GM18873 (cell line): ENCODE measurements at regions not wholly inside any gene's neighbourhood (a gene's known extent, or its start where the extent isn't known, plus 50 kb on each side); places are given as distances from the start of the nearest gene placed in this dataset.
"Not testable (repeated sequence)": the region's sequence is repeated elsewhere in the genome, so short reads cannot be mapped to it uniquely, and the experiment has no call there.

ENCODE experiments used
- ATAC-seq: cut with Tn5 transposase; IDR thresholded peaks from one replicate; pipeline ENCODE4 v1.9.1; 2021; ENCODE audit warnings: mild to moderate bottlenecking, moderate library complexity, moderate number of reproducible peaks; ENCODE audit not compliant: unreplicated experiment, low FRiP score

DNA sequence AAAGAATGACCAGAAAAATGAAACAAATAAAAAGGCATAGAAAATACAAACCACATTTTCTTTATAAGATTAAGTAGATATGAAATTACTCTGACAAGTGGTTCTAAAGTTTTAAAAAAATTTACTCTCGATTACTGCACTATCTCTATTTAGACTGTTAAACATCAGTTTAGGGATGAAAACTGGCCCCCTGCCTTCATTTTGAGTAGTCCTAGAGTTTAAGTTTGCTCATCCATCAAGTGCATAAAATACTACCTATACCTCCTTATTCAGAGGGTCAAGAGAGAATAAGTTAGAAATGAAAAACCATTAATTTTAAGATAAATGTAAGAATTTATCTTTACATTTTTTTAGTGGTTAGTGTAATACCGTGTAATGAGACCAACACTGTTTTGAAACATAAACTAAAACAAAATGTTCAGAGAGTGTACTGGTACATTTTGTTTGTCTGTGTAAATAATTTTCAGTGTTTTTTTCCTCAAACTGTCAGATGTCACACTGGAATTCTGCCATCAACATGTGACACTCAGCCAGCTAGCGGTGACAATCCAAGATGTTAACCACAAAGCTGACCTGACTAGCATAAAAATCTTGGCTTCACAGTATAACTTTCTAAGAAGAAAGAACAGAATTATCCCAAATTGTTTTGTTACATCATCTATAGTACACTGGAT is 184.8 kb upstream of the PCDH20 start:
- ATAC-seq: no peak

DNA sequence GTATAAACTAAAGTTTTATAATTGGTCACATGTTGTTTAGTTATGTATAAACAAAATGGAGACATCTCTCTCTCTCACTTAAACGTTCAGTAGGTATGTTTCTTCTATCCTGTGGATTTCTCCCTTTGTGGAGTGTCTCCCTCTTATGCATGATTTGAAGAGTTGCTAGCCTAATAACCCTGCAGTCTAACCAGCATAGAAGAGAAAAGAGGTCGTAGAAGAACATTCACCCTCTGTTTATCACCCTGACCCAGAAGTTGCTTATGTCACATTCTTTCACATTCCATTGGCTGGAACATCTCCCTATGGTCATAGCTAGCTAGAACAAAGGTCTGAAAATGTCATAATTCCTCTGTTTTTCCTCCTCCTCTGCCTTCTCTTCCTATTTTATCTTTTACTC is 176.8 kb upstream of the PCDH20 start:
- no peak for ATAC-seq

DNA sequence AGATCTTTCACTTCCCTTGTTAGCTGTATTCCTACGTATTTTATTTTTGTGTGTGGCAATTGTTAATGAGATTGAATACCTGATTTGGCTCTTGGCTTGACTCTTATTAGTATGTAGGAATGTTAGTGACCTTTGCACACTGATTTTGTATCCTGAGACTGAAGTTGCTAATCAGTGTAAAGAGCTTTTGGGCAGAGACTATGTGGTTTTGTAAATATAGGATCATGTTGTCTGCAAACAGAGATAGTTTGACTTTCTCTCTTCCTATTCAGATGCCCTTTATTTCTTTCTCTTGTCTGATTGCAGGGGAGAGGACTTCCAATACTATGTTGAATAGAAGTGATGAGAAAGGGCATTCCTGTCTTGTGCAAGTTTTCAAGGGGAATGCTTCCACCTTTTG is 160.3 kb upstream of the PCDH20 start:
- ATAC-seq: no peak

DNA sequence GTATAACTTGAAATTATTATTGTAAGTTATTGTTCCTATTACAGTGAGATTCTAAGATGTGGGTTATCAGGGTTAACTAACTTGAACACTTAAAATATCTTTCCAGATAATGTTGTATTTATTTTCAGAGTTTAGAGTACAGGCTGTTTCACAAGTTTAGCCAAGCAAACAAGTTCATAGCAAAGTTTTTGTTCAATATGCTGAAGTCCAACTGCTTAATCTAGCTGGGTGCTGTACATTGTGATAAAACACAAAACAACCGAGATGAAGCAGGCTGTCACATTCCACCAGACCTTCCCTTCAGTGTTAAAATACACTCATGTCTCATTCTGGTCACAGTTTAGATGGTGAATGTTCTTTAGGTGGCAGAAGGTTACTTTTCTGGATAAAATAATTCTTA is 148.0 kb upstream of the PCDH20 start:
- no peak for ATAC-seq

DNA sequence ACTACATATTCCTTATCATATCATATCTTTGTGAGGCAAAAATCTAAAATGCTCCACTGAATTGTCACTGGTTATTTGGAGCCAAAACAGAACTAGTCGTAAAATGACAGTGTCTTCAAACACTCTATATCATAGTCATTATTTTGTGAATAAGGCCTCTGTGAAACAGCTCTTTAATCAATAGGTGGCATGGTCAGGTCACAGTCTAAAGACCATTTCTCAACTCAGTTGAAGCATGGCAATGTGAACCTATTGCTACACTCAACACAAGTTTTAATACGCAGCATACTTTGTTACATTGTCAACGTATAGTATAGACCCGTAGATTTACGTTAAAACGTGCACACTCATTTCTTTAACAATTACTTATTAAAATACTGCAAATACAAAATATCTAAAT is 131.3 kb upstream of the PCDH20 start:
- no peak for ATAC-seq

DNA sequence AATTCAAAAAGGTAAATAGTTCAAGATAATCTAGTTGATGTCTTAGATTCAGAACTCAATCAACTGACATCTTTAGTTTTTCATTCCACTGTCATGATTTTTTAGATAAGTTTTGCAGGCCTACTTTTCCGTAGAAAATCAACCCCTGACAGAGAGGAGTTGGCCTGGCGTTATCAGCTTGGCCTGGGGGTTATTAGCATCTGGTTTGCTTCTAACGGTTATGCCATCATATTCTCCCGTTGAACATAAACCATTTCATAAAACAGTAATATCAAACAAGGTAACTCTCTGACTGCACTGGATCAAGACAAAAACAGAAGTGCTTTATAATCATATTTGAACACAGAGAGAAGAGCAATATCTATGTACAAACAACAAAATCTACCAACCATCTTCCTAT is 130.8 kb upstream of the PCDH20 start:
- no peak for ATAC-seq

DNA sequence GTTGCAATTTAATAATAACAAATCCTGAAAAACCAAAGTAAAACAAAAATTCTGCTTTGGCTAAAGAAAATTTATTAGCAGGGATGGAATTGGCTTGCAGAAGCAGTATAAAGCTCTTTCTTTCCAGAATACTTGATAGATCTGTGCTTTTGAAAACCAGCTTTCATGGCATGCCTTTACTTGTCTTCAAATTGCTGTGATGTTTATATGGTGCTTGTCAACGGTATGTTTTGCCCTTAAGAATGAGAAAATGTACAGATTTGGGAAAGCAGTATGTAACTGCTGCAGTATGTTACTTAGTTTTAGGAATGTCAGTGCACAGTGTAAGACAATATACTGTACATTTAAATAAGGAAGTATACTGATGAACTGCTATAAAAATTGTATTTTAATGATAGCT is 120.8 kb upstream of the PCDH20 start:
- ATAC-seq: no peak

DNA sequence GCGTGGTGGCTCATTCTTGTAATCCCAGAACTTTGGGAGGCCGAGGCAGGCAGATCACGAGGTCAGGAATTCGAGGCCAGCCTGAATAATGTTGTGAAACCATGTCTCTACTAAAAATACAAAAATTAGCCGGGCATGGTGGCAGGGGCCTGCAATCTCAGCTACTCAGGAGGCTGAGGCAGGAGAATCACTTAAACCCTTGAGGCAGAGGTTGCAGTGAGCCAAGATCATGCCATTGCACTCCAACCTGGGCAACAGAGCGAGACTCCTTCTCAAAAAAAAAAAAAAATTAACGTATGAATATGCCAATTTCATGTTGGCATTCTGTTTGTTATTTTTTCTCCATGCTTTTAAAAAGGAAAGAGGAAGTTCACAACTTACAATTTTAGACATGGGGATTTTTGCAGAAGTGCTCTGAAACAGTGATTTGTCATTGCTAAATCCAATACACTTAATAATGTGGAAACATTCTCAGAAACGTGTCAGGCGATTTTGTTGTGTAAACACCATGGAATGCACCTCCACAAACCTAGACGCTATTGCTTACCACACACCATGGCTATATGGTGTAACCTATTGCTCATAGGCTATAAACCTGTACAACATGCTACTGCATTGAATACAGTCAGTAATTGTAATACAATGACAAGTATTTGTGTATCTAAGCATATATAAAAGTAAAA is 115.9 kb upstream of the PCDH20 start:
- no peak for ATAC-seq

DNA sequence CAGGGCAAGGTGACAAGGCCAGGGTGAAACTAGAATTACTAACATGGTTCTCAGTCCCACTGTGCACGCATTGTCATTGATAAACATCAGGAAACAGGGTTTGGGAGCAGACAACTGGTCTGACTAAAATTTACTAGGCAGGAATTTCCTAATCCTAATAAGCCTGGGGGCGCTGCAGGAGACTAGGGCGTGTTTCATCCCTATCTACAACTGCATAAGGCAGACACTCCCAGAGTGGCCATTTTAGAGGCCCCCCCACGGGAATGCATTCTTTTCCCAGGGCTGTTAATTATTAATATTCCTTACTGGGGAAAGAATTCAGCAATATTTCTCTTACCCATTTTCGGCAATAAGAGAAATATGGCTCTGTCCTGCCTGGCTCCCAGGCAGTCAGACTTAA is 103.6 kb upstream of the PCDH20 start:
- ATAC-seq: not testable (repeated sequence)

DNA sequence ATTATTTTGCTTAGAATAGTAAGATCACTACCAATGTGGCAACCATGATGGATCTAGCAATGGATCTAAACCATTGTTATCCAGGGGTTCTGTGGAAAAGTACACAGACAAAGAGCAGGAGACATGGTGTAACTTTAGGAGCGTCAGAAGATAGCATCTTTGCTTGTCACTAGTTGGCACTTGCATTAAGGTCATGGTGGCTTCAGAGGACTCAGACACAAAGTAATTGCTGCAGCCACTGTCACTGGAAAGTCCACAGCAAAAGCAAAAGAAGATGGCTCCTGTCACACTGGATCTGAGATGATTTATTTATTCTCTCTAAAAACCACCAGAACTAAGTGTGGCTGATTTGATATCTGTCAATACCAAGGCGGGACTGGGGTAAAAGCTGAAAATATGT is 93.3 kb upstream of the PCDH20 start:
- ATAC-seq: no peak

DNA sequence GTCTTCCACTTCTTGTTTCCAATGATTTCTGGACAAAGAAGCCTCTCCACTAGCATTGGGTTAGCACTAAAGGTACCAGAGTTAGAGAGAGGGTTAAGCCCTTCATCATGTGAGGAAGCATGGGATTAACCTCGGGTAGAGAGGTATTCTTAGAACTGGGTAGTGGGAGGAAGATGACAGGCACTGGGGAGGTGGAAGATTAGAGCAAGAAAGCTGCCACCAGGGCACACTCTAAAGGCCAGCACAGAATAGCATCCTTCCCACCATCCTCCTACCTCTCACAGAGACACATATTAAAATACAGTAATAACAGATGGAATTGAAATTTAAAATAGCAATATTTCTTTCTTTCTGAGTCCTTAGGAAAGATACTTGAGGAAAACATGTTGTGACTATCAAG is 84.5 kb upstream of the PCDH20 start:
- no peak for ATAC-seq

DNA sequence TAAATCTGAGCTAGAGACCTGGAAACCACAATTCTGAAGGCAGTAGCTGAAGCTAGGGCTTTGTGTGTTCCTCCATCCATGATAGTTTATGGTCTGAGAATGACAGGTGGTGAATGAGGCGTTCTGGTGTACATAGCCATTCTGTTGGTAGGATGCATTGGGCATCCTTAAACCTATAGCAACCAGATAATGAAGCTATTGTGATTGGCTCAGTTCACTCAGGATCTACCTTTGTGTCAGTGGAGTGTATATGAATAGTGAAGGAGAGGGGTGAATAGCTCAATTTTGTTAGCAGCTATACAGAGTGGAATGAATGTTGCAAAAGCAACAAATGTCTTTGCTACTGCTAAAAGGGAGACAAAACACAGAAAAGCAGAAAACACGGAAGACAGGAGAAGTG is 80.0 kb upstream of the PCDH20 start:
- no peak for ATAC-seq

DNA sequence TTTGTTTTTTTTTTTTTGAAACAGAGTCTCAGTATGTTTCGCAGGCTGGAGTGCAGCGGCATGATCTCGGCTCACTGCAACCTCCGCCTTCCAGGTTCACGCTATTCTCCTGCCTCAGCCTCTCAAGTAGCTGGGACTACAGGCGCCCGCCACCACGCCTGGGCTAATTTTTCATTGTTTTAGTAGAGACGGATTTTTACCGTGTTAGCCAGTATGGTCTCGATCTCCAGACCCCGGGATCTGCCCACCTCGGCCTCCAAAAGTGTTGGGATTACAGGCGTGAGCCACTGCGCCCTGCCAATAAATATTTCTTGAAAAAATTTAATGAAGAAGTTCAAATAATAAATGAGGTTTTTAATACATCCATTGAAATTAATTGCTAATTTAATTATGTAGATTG is 77.9 kb upstream of the PCDH20 start:
- not testable (repeated sequence) for ATAC-seq

DNA sequence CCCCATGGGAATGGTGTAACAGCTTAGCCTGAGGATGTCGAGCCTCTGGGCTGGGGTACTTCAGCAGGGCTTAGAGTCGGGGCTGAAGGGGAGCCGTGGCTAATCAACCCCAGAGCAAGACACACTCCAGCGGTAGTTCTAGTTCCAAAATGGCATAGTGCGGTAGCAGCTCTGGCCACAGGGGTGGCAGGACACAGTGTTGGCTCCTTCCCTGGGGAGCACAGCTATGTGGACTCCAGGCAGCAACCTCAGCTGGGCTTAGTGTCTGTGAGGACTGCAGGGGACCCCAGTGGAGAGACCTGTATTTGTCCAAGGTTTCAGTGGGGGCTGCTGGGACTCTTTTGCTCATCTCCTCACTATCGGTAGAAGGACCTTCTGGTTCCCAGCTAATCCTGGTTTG is 70.8 kb upstream of the PCDH20 start:
- no peak for ATAC-seq

DNA sequence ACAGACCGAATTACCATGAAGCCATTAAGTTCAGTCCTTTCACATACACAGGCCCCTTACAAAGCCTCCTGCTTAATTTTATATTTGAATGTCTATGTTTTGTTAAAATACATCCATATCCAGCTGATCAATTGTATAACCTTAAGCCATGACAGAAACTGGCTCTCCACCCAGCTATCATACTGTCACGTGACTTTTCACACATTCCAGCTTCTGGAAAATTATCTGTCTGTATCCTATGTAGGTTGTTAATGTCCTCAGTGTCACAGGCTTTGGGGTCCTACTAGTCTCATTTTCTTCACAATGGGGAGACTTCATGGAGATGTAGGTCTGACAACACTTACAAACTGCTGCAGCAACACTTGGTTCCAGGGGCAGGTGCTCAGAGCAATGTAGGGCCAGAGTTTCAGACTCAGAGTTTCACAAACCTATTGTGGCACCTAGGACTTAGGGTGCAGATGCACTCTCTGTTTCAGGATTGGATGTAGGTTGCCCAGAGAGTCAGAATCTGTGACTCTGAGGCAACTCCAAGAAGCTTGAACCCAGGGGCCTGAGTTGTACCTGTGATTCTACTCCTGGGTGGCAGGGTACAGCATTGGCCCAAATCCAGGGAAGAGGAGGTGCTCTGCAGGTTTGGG is 69.6 kb upstream of the PCDH20 start:
- no peak for ATAC-seq

DNA sequence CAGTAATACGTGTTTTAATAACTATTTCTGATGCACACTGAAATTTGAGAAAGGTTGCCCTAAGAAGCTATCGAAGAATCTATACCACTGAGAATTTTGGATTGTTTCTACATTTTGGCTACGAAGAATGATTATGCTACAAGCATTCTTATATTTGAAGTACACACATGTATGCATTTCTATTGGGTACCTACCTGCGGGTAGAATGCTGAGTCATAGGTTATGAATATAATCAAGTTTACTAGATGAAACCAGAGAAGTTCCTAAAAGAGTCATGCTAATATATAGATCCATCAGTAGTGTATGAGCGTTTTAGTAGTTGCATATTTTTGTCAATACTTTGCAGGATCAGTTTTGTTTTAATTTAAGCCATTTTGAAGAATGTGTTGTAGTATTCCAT is 62.0 kb upstream of the PCDH20 start:
- no peak for ATAC-seq

DNA sequence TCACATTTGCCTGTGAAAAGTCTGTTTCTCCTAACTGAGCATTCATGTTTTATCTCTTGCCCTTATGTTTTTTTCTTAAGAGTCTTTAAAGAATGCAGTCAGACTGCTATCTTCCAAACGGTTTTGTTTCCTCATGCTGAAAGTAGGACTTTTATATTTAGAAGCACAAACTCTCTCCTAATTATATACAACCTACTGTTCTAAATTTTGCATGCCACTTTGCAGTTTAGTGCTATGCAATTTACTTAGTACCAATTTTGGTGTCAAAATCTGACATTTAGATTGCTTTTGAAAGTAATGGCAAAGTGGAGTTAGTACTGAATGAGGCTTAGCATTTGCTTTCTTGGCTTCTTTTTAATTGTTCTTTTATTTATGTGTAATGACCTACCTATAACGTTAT is 55.1 kb upstream of the PCDH20 start:
- no peak for ATAC-seq

DNA sequence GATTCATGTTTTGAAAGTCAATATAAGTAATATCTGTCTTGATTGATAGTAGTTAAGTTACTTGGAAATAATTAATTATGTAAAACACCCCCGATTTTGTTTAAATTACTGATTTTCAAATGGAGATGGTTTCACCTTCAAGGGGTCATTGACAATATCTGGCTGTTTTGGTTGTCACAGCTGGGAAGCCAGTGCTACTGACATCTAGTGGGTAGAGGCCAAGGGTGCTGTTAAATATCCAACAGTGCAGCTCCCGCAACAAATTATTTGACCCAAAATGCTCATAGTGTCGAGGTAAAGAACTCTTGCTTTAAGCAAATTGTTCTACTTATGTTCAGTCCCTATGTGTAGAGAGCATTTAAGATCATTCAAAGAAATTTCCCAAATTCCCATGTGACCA is 50.6 kb upstream of the PCDH20 start:
- no peak for ATAC-seq
